ENCODE measurements at regions not wholly inside any gene's neighbourhood (a gene's known extent, or its start where the extent isn't known, plus 50 kb on each side); places are given as distances from the start of the nearest gene placed in this dataset.

DNA sequence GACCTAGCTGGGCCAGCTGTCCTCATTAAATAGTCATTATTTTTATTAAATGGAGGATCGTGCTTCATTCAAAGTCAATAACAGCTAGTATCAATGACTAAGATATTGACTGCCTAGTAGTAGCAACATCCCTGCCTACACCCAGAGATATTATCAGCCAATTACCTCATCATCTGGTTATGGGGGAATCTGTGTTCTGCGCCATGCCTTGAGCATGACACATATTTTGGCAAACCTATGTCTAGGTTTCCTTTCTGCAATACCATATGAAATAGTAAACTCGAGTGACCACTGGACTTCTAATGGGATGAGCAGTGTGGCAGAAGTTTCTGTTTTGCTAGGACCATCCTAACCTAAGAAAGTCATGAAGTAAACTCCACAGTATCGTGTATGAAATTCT is 50.0 kb upstream of the AADAT start:
- TF ChIP-seq, protein P1, sequence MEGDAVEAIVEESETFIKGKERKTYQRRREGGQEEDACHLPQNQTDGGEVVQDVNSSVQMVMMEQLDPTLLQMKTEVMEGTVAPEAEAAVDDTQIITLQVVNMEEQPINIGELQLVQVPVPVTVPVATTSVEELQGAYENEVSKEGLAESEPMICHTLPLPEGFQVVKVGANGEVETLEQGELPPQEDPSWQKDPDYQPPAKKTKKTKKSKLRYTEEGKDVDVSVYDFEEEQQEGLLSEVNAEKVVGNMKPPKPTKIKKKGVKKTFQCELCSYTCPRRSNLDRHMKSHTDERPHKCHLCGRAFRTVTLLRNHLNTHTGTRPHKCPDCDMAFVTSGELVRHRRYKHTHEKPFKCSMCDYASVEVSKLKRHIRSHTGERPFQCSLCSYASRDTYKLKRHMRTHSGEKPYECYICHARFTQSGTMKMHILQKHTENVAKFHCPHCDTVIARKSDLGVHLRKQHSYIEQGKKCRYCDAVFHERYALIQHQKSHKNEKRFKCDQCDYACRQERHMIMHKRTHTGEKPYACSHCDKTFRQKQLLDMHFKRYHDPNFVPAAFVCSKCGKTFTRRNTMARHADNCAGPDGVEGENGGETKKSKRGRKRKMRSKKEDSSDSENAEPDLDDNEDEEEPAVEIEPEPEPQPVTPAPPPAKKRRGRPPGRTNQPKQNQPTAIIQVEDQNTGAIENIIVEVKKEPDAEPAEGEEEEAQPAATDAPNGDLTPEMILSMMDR (IDR thresholded peaks at IDR 0.05), result no peak
- TF ChIP-seq POLR2A (IDR thresholded peaks at IDR 0.05), result no peak
- TF ChIP-seq POLR2AphosphoS5 (IDR thresholded peaks at IDR 0.05; ENCODE audit: insufficient read depth in 1 of 2, low read depth in 1 of 2), result no peak
